ENCODE measurements at regions not wholly inside any gene's neighbourhood (a gene's known extent, or its start where the extent isn't known, plus 50 kb on each side); places are given as distances from the start of the nearest gene placed in this dataset.

GRCh38 chr7:93751421-93751820, 139.1 kb downstream of the TFPI2 start:
- no peak for TF ChIP-seq CTCF (IDR thresholded peaks at IDR 0.05)
- no peak for DNase-seq (ENCODE audit: low spot score)
- Histone ChIP-seq H3K4me3 (no peak overlapping the region), H3K27ac (no peak overlapping the region)

GRCh38 chr7:93750986-93751385, 139.6 kb downstream of the TFPI2 start:
- no peak for DNase-seq (ENCODE audit: low spot score)
- H3K27ac ChIP-seq = no peak overlapping the region
- H3K4me3 ChIP-seq = no peak overlapping the region
- TF ChIP-seq CTCF (IDR thresholded peaks at IDR 0.05) = no peak

- Histone ChIP-seq H3K27ac (no peak overlapping the region), H3K4me3 (no peak overlapping the region)
- no peak for DNase-seq (ENCODE audit: low spot score)
- no peak for TF ChIP-seq CTCF (IDR thresholded peaks at IDR 0.05)
Observed at GRCh38 chr7:93747019-93747418, 143.5 kb downstream of the TFPI2 start.

GRCh38 chr7:93739424-93739823, 151.1 kb downstream of the TFPI2 start:
- Histone ChIP-seq H3K27ac (no peak overlapping the region), H3K4me3 (no peak overlapping the region)
- no peak for DNase-seq (ENCODE audit: low spot score)
- TF ChIP-seq CTCF (IDR thresholded peaks at IDR 0.05) = no peak

GRCh38 chr7:93737953-93738352, 152.6 kb downstream of the TFPI2 start:
- no peak for TF ChIP-seq CTCF (IDR thresholded peaks at IDR 0.05)
- no peak for DNase-seq (ENCODE audit: low spot score)
- Histone ChIP-seq H3K27ac (no peak overlapping the region), H3K4me3 (no peak overlapping the region)

GRCh38 chr7:93736668-93737369, 153.7 kb downstream of the TFPI2 start:
- Histone ChIP-seq H3K27ac (no peak overlapping the region), H3K4me3 (no peak overlapping the region)
- no peak for TF ChIP-seq CTCF (IDR thresholded peaks at IDR 0.05)
- DNase-seq (ENCODE audit: low spot score) = no peak

- Histone ChIP-seq H3K27ac (no peak overlapping the region), H3K4me3 (no peak overlapping the region)
- TF ChIP-seq CTCF (IDR thresholded peaks at IDR 0.05) = no peak
- DNase-seq (ENCODE audit: low spot score) = no peak
Observed at GRCh38 chr7:93728292-93728691, 153.8 kb upstream of the CALCR start.
